ENCODE measurements at regions not wholly inside any gene's neighbourhood (a gene's known extent, or its start where the extent isn't known, plus 50 kb on each side); places are given as distances from the start of the nearest gene placed in this dataset.
A peak's percentile ranks its signal among the peaks of the same experiment; 100 is the strongest.

- no peak for DNase-seq
- Histone ChIP-seq H3K36me3 (ENCODE audit: control insufficient read depth, insufficient read depth, low read length) (no peaks in the 10 kb centered on the region), H3K27me3 (ENCODE audit: control insufficient read depth, insufficient read depth, low read length) (no peaks in the 10 kb centered on the region), H3K4me3 (ENCODE audit: low read length) (no peak overlapping the region), H3K9me3 (replicated peaks; ENCODE audit: control insufficient read depth, low read depth, low read length) (peaks cover 3% of the 10 kb centered on the region), H3K27ac (ENCODE audit: low read length) (no peak overlapping the region), H3K4me1 (ENCODE audit: control insufficient read depth, insufficient read depth, low read length) (no peaks in the 10 kb centered on the region)
- WGBS (ENCODE audit: insufficient coverage) = 80% methylated on average over 2 of the region's 4 CpGs
These were observed 311.5 kb downstream of the DUSP10 start for GRCh38 chr1:221430152-221430960.

GRCh38 chr1:221431068-221431651, 310.7 kb downstream of the DUSP10 start:
- Histone ChIP-seq H3K36me3 (ENCODE audit: control insufficient read depth, insufficient read depth, low read length) (no peaks in the 10 kb centered on the region), H3K27me3 (ENCODE audit: control insufficient read depth, insufficient read depth, low read length) (no peaks in the 10 kb centered on the region)
- no CpG with 5 or more reads among the region's 2 CpGs for WGBS (ENCODE audit: insufficient coverage)

DNA sequence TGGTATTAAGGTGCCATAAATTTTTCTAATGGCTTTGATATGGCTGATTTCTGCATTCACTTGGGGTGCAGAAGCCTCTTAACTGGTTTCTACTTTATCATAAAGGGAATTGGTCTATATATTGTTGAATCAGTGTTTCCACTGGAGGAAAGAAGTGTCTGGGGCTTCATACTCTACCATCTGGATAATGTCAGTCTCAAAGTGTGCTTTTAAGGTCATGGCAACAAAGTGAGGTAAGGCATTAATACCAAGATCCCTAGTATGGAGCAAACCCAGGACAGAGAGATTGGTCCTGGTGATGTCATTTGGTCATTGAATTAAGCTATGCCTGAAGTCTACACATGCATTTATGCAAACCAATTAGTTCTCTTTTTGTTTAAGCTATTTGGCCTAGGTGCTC, 309.9 kb downstream of the DUSP10 start:
- Histone ChIP-seq H3K4me1 (ENCODE audit: control insufficient read depth, insufficient read depth, low read length) (no peaks in the 10 kb centered on the region), H3K27ac (ENCODE audit: low read length) (no peak overlapping the region), H3K4me3 (ENCODE audit: low read length) (no peak overlapping the region), H3K36me3 (ENCODE audit: control insufficient read depth, insufficient read depth, low read length) (no peaks in the 10 kb centered on the region), H3K9me3 (replicated peaks; ENCODE audit: control insufficient read depth, low read depth, low read length) (peaks cover 3% of the 10 kb centered on the region), H3K27me3 (ENCODE audit: control insufficient read depth, insufficient read depth, low read length) (no peaks in the 10 kb centered on the region)
- DNase-seq = no peak

More at GRCh38 chr1:221431068-221431651, 310.7 kb downstream of the DUSP10 start:
- Histone ChIP-seq H3K27ac (ENCODE audit: low read length) (no peak overlapping the region), H3K9me3 (replicated peaks; ENCODE audit: control insufficient read depth, low read depth, low read length) (peaks cover 3% of the 10 kb centered on the region), H3K4me3 (ENCODE audit: low read length) (no peak overlapping the region), H3K4me1 (ENCODE audit: control insufficient read depth, insufficient read depth, low read length) (no peaks in the 10 kb centered on the region)
- DNase-seq = no peak

DNA sequence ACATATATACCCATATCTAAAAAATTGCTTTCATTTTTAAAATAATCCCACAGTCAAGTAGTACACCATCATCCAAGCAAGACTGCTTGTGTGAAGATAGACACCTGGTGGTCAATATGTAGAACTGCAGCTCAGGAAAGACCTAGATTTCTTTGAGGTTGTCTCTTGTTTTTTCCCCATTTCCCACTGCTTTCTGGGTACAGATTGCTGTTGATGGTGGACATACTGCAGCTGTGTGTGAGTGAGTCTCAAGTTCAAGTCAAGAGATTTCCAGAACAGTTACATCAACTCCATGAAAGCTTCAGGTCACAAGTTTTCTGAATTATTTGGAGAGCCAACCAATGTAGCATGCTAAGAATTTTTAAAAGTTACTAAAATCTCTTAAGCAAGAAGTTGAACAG, 306.4 kb downstream of the DUSP10 start:
- no peak overlapping the region for H3K27ac ChIP-seq (ENCODE audit: low read length)
- peak; percentile 75 for DNase-seq
- H3K9me3 ChIP-seq (replicated peaks; ENCODE audit: control insufficient read depth, low read depth, low read length) = no peaks in the 10 kb centered on the region
- H3K27me3 ChIP-seq (ENCODE audit: control insufficient read depth, insufficient read depth, low read length) = no peaks in the 10 kb centered on the region
- no peaks in the 10 kb centered on the region for H3K36me3 ChIP-seq (ENCODE audit: control insufficient read depth, insufficient read depth, low read length)
- no peak overlapping the region for H3K4me3 ChIP-seq (ENCODE audit: low read length)
- H3K4me1 ChIP-seq (ENCODE audit: control insufficient read depth, insufficient read depth, low read length) = peaks cover 7% of the 10 kb centered on the region

GRCh38 chr1:221437171-221437570, 304.7 kb downstream of the DUSP10 start:
- Histone ChIP-seq H3K9me3 (replicated peaks; ENCODE audit: control insufficient read depth, low read depth, low read length) (no peaks in the 10 kb centered on the region), H3K27ac (ENCODE audit: low read length) (no peak overlapping the region), H3K36me3 (ENCODE audit: control insufficient read depth, insufficient read depth, low read length) (no peaks in the 10 kb centered on the region), H3K27me3 (ENCODE audit: control insufficient read depth, insufficient read depth, low read length) (no peaks in the 10 kb centered on the region), H3K4me3 (ENCODE audit: low read length) (no peak overlapping the region), H3K4me1 (ENCODE audit: control insufficient read depth, insufficient read depth, low read length) (peaks cover 14% of the 10 kb centered on the region)
- WGBS (ENCODE audit: insufficient coverage) = no CpG with 5 or more reads among the region's 2 CpGs
- no peak for DNase-seq

- DNase-seq = no peak
- no peak overlapping the region for H3K27ac ChIP-seq (ENCODE audit: low read length)
- peaks cover 14% of the 10 kb centered on the region for H3K4me1 ChIP-seq (ENCODE audit: control insufficient read depth, insufficient read depth, low read length)
- H3K9me3 ChIP-seq (replicated peaks; ENCODE audit: control insufficient read depth, low read depth, low read length) = no peaks in the 10 kb centered on the region
- no peaks in the 10 kb centered on the region for H3K36me3 ChIP-seq (ENCODE audit: control insufficient read depth, insufficient read depth, low read length)
- no peaks in the 10 kb centered on the region for H3K27me3 ChIP-seq (ENCODE audit: control insufficient read depth, insufficient read depth, low read length)
- no peak overlapping the region for H3K4me3 ChIP-seq (ENCODE audit: low read length)
- WGBS (ENCODE audit: insufficient coverage) = no CpG with 5 or more reads among the region's 5 CpGs
These were observed 304.0 kb downstream of the DUSP10 start for GRCh38 chr1:221437926-221438325.

GRCh38 chr1:221439008-221439746, 302.7 kb downstream of the DUSP10 start:
- H3K4me3 ChIP-seq (ENCODE audit: low read length) = no peak overlapping the region
- H3K27ac ChIP-seq (ENCODE audit: low read length) = peak overlapping the region; percentile 81
- WGBS (ENCODE audit: insufficient coverage) = no CpG with 5 or more reads among the region's 4 CpGs
- DNase-seq = peak; percentile 25
- H3K36me3 ChIP-seq (ENCODE audit: control insufficient read depth, insufficient read depth, low read length) = no peaks in the 10 kb centered on the region
- H3K4me1 ChIP-seq (ENCODE audit: control insufficient read depth, insufficient read depth, low read length) = peaks cover 14% of the 10 kb centered on the region
- no peaks in the 10 kb centered on the region for H3K27me3 ChIP-seq (ENCODE audit: control insufficient read depth, insufficient read depth, low read length)
- H3K9me3 ChIP-seq (replicated peaks; ENCODE audit: control insufficient read depth, low read depth, low read length) = no peaks in the 10 kb centered on the region

DNA sequence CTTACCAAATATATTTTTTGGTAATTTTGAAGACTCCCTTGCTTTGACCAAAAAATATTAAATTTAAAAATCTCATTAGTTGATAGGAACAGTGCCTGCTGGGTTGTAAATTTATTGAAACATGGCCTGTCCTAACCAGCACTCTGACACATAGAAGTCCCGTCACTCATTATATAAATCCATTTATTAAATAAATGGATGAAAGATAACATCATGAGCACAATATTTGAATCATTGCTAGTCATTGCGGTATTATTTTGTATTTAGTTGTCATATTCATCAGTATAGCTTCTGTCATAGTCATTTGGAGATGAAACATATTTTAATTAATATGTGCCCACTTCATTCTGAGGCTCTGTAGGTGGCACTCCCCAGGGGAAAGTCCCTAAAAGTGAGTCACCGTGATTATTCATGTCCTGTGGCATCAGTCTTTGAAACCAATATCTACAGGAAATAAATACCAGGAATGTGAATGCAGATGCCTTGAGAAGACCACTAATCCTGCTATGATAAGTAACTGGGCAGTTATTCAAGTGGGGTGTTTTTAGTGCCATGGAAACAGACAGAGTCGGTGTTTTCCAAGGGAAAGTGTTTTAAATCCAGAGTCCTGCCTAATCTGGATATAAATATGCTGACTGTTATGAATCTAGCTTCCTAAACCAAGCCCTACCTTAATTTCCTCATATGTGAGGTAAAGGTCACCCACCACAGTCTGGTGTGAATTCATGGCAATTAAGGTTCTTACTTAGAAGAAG, 302.0 kb downstream of the DUSP10 start:
- Histone ChIP-seq H3K4me3 (ENCODE audit: low read length) (no peak overlapping the region), H3K36me3 (ENCODE audit: control insufficient read depth, insufficient read depth, low read length) (no peaks in the 10 kb centered on the region), H3K27ac (ENCODE audit: low read length) (peak overlapping the region; percentile 81), H3K4me1 (ENCODE audit: control insufficient read depth, insufficient read depth, low read length) (peaks cover 14% of the 10 kb centered on the region), H3K9me3 (replicated peaks; ENCODE audit: control insufficient read depth, low read depth, low read length) (no peaks in the 10 kb centered on the region), H3K27me3 (ENCODE audit: control insufficient read depth, insufficient read depth, low read length) (no peaks in the 10 kb centered on the region)
- peak; percentile 83 for DNase-seq
- no CpG with 5 or more reads among the region's 4 CpGs for WGBS (ENCODE audit: insufficient coverage)

GRCh38 chr1:221440658-221441057, 301.2 kb downstream of the DUSP10 start:
- DNase-seq = peak; percentile 90
- H3K36me3 ChIP-seq (ENCODE audit: control insufficient read depth, insufficient read depth, low read length) = no peaks in the 10 kb centered on the region
- no peak overlapping the region for H3K4me3 ChIP-seq (ENCODE audit: low read length)
- no peaks in the 10 kb centered on the region for H3K9me3 ChIP-seq (replicated peaks; ENCODE audit: control insufficient read depth, low read depth, low read length)
- H3K4me1 ChIP-seq (ENCODE audit: control insufficient read depth, insufficient read depth, low read length) = peaks cover 14% of the 10 kb centered on the region
- peak overlapping the region; percentile 81 for H3K27ac ChIP-seq (ENCODE audit: low read length)
- WGBS (ENCODE audit: insufficient coverage) = 33% methylated on average over 1 of the region's 5 CpGs
- H3K27me3 ChIP-seq (ENCODE audit: control insufficient read depth, insufficient read depth, low read length) = no peaks in the 10 kb centered on the region

- no peaks in the 10 kb centered on the region for H3K9me3 ChIP-seq (replicated peaks; ENCODE audit: control insufficient read depth, low read depth, low read length)
- 0% methylated on average over 1 of the region's 3 CpGs for WGBS (ENCODE audit: insufficient coverage)
These were observed 299.8 kb downstream of the DUSP10 start for GRCh38 chr1:221442056-221442455.

More at GRCh38 chr1:221442056-221442455, 299.8 kb downstream of the DUSP10 start:
- Histone ChIP-seq H3K4me3 (ENCODE audit: low read length) (no peak overlapping the region), H3K27me3 (ENCODE audit: control insufficient read depth, insufficient read depth, low read length) (no peaks in the 10 kb centered on the region), H3K27ac (ENCODE audit: low read length) (no peak overlapping the region), H3K36me3 (ENCODE audit: control insufficient read depth, insufficient read depth, low read length) (no peaks in the 10 kb centered on the region), H3K4me1 (ENCODE audit: control insufficient read depth, insufficient read depth, low read length) (peaks cover 14% of the 10 kb centered on the region)
- DNase-seq = no peak
